CD14-positive monocyte (primary cell): ENCODE measurements at regions not wholly inside any gene's neighbourhood (a gene's known extent, or its start where the extent isn't known, plus 50 kb on each side); places are given as distances from the start of the nearest gene placed in this dataset.

ENCODE experiments used
- DNase-seq, 3 donors: peaks; one replicate each; pipeline ENCODE4 v3.0.0-alpha.2; 2011 to 2022
- H2AFZ ChIP-seq: 2 replicates; pipeline ENCODE4 v1.6.0; 2012; ENCODE audit warnings: mild to moderate bottlenecking, low read depth, low read length, inconsistent platforms; ENCODE audit not compliant: insufficient read depth, poor library complexity, severe bottlenecking
- H3K27ac ChIP-seq, 2 donors: 1 replicate in 1 of 2; 2 replicates in 1 of 2; pipeline ENCODE4 v1.5.1; 2012 to 2013; ENCODE audit warnings: low read length in 2 of 2, control low read depth in 1 of 2, inconsistent platforms in 1 of 2, low read depth in 1 of 2, mild to moderate bottlenecking in 1 of 2
- H3K27me3 ChIP-seq, 2 donors: one replicate each; pipeline versions ENCODE4 v1.6.0 to v1.6.1; 2011 to 2013; ENCODE audit warnings: low read length in 2 of 2; ENCODE audit not compliant: control insufficient read depth in 2 of 2, insufficient read depth in 2 of 2
- H3K36me3 ChIP-seq, 2 donors: replicated peaks in 1 of 2; 1 replicate in 1 of 2; 2 replicates in 1 of 2; pipeline versions ENCODE4 v1.5.1 to v1.6.1; 2012 to 2013; ENCODE audit warnings: low read length in 2 of 2, control low read depth in 1 of 2, inconsistent platforms in 1 of 2, mild to moderate bottlenecking in 1 of 2; ENCODE audit not compliant: insufficient read depth in 2 of 2, control insufficient read depth in 1 of 2
- H3K4me1 ChIP-seq, 2 donors: 1 replicate in 1 of 2; 2 replicates in 1 of 2; pipeline versions ENCODE4 v1.5.1 to v1.6.1; 2012 to 2013; ENCODE audit warnings: low read length in 2 of 2, control low read depth in 1 of 2, inconsistent platforms in 1 of 2, mild to moderate bottlenecking in 1 of 2, moderate library complexity in 1 of 2; ENCODE audit not compliant: insufficient read depth in 2 of 2, control insufficient read depth in 1 of 2
- H3K4me2 ChIP-seq: replicated peaks from 2 replicates; pipeline ENCODE3; 2012; ENCODE audit warnings: low read length, moderate library complexity, mild to moderate bottlenecking; ENCODE audit not compliant: poor library complexity, severe bottlenecking; ENCODE audit errors: extremely low read depth
- H3K4me3 ChIP-seq, 3 experiments: fragments of 200-600 bp in 1 of 3; sonication (generic) in 1 of 3; replicated peaks in 1 of 3; 1 replicate in 2 of 3; 2 replicates in 1 of 3; pipeline ENCODE4 v1.5.1; 2011 to 2013; ENCODE audit warnings: low read length in 3 of 3, mild to moderate bottlenecking in 3 of 3, control low read depth in 2 of 3, low read depth in 2 of 3, inconsistent platforms in 1 of 3, moderate library complexity in 1 of 3
- H3K79me2 ChIP-seq: 2 replicates; pipeline ENCODE4 v1.6.0; 2012; ENCODE audit warnings: mild to moderate bottlenecking, control low read depth, inconsistent platforms, low read length, moderate library complexity; ENCODE audit not compliant: insufficient read depth
- H3K9ac ChIP-seq: 2 replicates; pipeline ENCODE4 v1.6.0; 2017; ENCODE audit warnings: low read length, mild to moderate bottlenecking; ENCODE audit not compliant: insufficient read depth, poor library complexity, severe bottlenecking
- H3K9me3 ChIP-seq, 2 donors: replicated peaks in 1 of 2; 1 replicate in 1 of 2; 2 replicates in 1 of 2; pipeline versions ENCODE4 v1.5.1 to v1.6.1; 2012 to 2013; ENCODE audit warnings: low read length in 2 of 2, control low read depth in 1 of 2; ENCODE audit not compliant: control insufficient read depth in 1 of 2, insufficient read depth in 1 of 2
- H4K20me1 ChIP-seq: 2 replicates; pipeline ENCODE4 v1.6.0; 2012; ENCODE audit warnings: mild to moderate bottlenecking, low read length, control low read depth, moderate library complexity; ENCODE audit not compliant: insufficient read depth
- H3K27ac Mint-ChIP-seq, 7 donors: one replicate each; pipeline ENCODE4 v1.8.0; 2020; ENCODE audit warnings: mild to moderate bottlenecking in 7 of 7, mixed read lengths in 7 of 7, moderate library complexity in 6 of 7, inconsistent platforms in 2 of 7
- H3K27me3 Mint-ChIP-seq, 3 donors: one replicate each; pipeline ENCODE4 v1.8.0; 2021 to 2022; ENCODE audit warnings: low read depth in 3 of 3, mild to moderate bottlenecking in 3 of 3, mixed read lengths in 3 of 3, moderate library complexity in 3 of 3, inconsistent platforms in 1 of 3
- H3K36me3 Mint-ChIP-seq, 2 donors: one replicate each; pipeline ENCODE4 v1.8.0; 2020; ENCODE audit warnings: mixed read lengths in 2 of 2, inconsistent platforms in 1 of 2, mild to moderate bottlenecking in 1 of 2
- H3K4me1 Mint-ChIP-seq: one replicate; pipeline ENCODE4 v1.8.0; 2020; ENCODE audit warnings: mild to moderate bottlenecking, mixed read lengths
- H3K4me3 Mint-ChIP-seq, 2 donors: one replicate each; pipeline ENCODE4 v1.8.0; 2020; ENCODE audit warnings: mild to moderate bottlenecking in 2 of 2, mixed read lengths in 2 of 2, moderate library complexity in 1 of 2
- H3K9me3 Mint-ChIP-seq, 7 donors: one replicate each; pipeline ENCODE4 v1.8.0; 2020 to 2022; ENCODE audit warnings: mixed read lengths in 7 of 7, mild to moderate bottlenecking in 6 of 7, moderate library complexity in 6 of 7, inconsistent platforms in 2 of 7
- CTCF ChIP-seq: fragments of 200-600 bp; IDR thresholded peaks from one replicate; pipeline ENCODE4 v1.8.0; 2022; ENCODE audit warnings: antibody characterized with exemption, mild to moderate bottlenecking
- WGBS: methylation state at CpG from one replicate; pipeline ENCODE4 v1.1.5; 2013; ENCODE audit warnings: missing lambda C conversion rate; ENCODE audit not compliant: insufficient coverage; 5-methylcytosine and 5-hydroxymethylcytosine counted together
- intact Hi-C, 2 donors: fragments of 100-400 bp; cut with micrococcal nuclease; formaldehyde crosslinking; loops; one replicate each; pipeline versions ENCODE4 v1.15.0 to v1.15.1; 2023

GRCh38 chr6:74063391-74063790 lies 367.4 kb downstream of the CD109 start:
- Mint-ChIP-seq H3K36me3 (no peaks in the 10 kb centered on the region), H3K4me3 (no peak overlapping the region), H3K27ac (no peak overlapping the region), H3K9me3 (peaks cover 0 to 2% (median 0%) of the 10 kb centered on the region in 7 donors), H3K4me1 (no peaks in the 10 kb centered on the region), H3K27me3 (peaks cover 0 to 6% (median 3%) of the 10 kb centered on the region in 3 donors)
- Histone ChIP-seq H3K9ac (no peak overlapping the region), H3K4me1 (no peaks in the 10 kb centered on the region), H4K20me1 (no peaks in the 10 kb centered on the region), H3K4me3 (no peak overlapping the region), H3K27ac (no peak overlapping the region), H3K79me2 (no peaks in the 10 kb centered on the region), H3K4me2 (no peak overlapping the region), H3K36me3 (no peaks in the 10 kb centered on the region), H3K27me3 (peaks cover 0 to 2% of the 10 kb centered on the region in 2 donors), H2AFZ (no peak overlapping the region), H3K9me3 (no peaks in the 10 kb centered on the region)
- intact Hi-C loops = no loop called here
- no peak for TF ChIP-seq CTCF
- DNase-seq = no peak

- Histone ChIP-seq H3K4me3 (no peak overlapping the region), H3K79me2 (no peaks in the 10 kb centered on the region), H3K27ac (no peak overlapping the region), H3K27me3 (no peaks in the 10 kb centered on the region), H3K4me1 (no peaks in the 10 kb centered on the region), H3K9ac (no peak overlapping the region), H2AFZ (no peak overlapping the region), H3K9me3 (no peaks in the 10 kb centered on the region), H3K36me3 (no peaks in the 10 kb centered on the region), H3K4me2 (no peak overlapping the region), H4K20me1 (no peaks in the 10 kb centered on the region)
- DNase-seq = no peak
- H3K27ac Mint-ChIP-seq = no peak overlapping the region
- H3K9me3 Mint-ChIP-seq = peaks cover 0 to 2% (median 0%) of the 10 kb centered on the region in 7 donors
- H3K27me3 Mint-ChIP-seq = peaks cover 0 to 3% (median 0%) of the 10 kb centered on the region in 3 donors
- no peak for TF ChIP-seq CTCF
- no peak overlapping the region for H3K4me3 Mint-ChIP-seq
- WGBS = no CpG with 5 or more reads among the region's 1 CpG
- intact Hi-C loops = no loop called here
- no peaks in the 10 kb centered on the region for H3K36me3 Mint-ChIP-seq
- H3K4me1 Mint-ChIP-seq = no peaks in the 10 kb centered on the region
Observed at GRCh38 chr6:74061201-74061600, 365.2 kb downstream of the CD109 start.
